ENCODE measurements at regions not wholly inside any gene's neighbourhood (a gene's known extent, or its start where the extent isn't known, plus 50 kb on each side); places are given as distances from the start of the nearest gene placed in this dataset.

GRCh38 chr16:26668026-26668425, 398.7 kb upstream of the C16orf82 start:
- no peak overlapping the region for H3K4me3 Mint-ChIP-seq
- no peaks in the 10 kb centered on the region for H3K9me3 Mint-ChIP-seq
- intact Hi-C loops (cut with micrococcal nuclease), result no loop called here
- no peaks in the 10 kb centered on the region for H3K36me3 Mint-ChIP-seq (ENCODE audit: low read depth)
- H3K27me3 Mint-ChIP-seq, result peaks cover 18% of the 10 kb centered on the region
- CTCF ChIA-PET, result no interaction called here
- peaks cover 3% of the 10 kb centered on the region for H3K4me1 Mint-ChIP-seq
- TF ChIP-seq, protein P1, sequence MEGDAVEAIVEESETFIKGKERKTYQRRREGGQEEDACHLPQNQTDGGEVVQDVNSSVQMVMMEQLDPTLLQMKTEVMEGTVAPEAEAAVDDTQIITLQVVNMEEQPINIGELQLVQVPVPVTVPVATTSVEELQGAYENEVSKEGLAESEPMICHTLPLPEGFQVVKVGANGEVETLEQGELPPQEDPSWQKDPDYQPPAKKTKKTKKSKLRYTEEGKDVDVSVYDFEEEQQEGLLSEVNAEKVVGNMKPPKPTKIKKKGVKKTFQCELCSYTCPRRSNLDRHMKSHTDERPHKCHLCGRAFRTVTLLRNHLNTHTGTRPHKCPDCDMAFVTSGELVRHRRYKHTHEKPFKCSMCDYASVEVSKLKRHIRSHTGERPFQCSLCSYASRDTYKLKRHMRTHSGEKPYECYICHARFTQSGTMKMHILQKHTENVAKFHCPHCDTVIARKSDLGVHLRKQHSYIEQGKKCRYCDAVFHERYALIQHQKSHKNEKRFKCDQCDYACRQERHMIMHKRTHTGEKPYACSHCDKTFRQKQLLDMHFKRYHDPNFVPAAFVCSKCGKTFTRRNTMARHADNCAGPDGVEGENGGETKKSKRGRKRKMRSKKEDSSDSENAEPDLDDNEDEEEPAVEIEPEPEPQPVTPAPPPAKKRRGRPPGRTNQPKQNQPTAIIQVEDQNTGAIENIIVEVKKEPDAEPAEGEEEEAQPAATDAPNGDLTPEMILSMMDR (IDR thresholded peaks at IDR 0.05), result no peak
- POLR2A ChIA-PET, result no interaction called here
- no peak for ATAC-seq (ENCODE audit: low read depth)
- no peak overlapping the region for H3K27ac Mint-ChIP-seq
- DNase-seq, result no peak

- Mint-ChIP-seq H3K36me3 (ENCODE audit: low read depth) (no peaks in the 10 kb centered on the region), H3K4me3 (no peak overlapping the region), H3K9me3 (no peaks in the 10 kb centered on the region), H3K27me3 (peaks cover 4% of the 10 kb centered on the region), H3K27ac (no peak overlapping the region), H3K4me1 (peaks cover 3% of the 10 kb centered on the region)
- CTCF ChIA-PET, result no interaction called here
- DNase-seq, result no peak
- intact Hi-C loops (cut with micrococcal nuclease), result no loop called here
- TF ChIP-seq, protein P1 (IDR thresholded peaks at IDR 0.05), result no peak
- POLR2A ChIA-PET, result no interaction called here
- ATAC-seq (ENCODE audit: low read depth), result no peak
Measured at GRCh38 chr16:26672206-26672605, 394.5 kb upstream of the C16orf82 start.

GRCh38 chr16:26673011-26673410, 393.7 kb upstream of the C16orf82 start:
- CTCF ChIA-PET, result no interaction called here
- POLR2A ChIA-PET, result no interaction called here
- no peaks in the 10 kb centered on the region for H3K36me3 Mint-ChIP-seq (ENCODE audit: low read depth)
- H3K9me3 Mint-ChIP-seq, result no peaks in the 10 kb centered on the region
- no peak for DNase-seq
- no peak for ATAC-seq (ENCODE audit: low read depth)
- H3K27ac Mint-ChIP-seq, result no peak overlapping the region
- TF ChIP-seq, protein P1 (IDR thresholded peaks at IDR 0.05), result no peak
- peaks cover 3% of the 10 kb centered on the region for H3K4me1 Mint-ChIP-seq
- H3K4me3 Mint-ChIP-seq, result no peak overlapping the region
- peaks cover 4% of the 10 kb centered on the region for H3K27me3 Mint-ChIP-seq
- intact Hi-C loops (cut with micrococcal nuclease), result no loop called here

DNA sequence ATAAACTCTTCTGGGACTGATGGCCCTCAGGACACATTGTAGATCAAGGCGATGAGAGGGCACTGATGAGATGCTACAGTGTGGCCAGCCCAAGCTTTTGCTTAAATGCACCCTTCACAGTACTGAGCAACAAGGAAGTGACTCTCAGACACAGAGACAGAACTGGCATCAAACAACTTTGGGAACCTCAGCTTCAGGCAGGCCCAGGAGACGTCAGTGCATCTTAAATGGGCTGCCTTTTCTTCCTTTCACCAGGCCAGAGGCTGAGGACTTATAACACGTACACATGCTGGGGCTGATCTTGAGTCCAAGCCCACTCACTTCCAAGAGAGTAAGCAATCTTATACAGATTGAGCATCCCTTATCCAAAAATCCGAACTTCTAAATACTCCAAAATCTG, 386.1 kb upstream of the C16orf82 start:
- H3K4me1 Mint-ChIP-seq, result no peaks in the 10 kb centered on the region
- TF ChIP-seq, protein P1 (IDR thresholded peaks at IDR 0.05), result no peak
- no peaks in the 10 kb centered on the region for H3K27me3 Mint-ChIP-seq
- intact Hi-C loops (cut with micrococcal nuclease), result no loop called here
- no peak overlapping the region for H3K27ac Mint-ChIP-seq
- ATAC-seq (ENCODE audit: low read depth) (no peak), DNase-seq (no peak)
- ChIA-PET POLR2A (no interaction called here), CTCF (no interaction called here)
- no peak overlapping the region for H3K4me3 Mint-ChIP-seq
- peaks cover 3% of the 10 kb centered on the region for H3K9me3 Mint-ChIP-seq
- H3K36me3 Mint-ChIP-seq (ENCODE audit: low read depth), result no peaks in the 10 kb centered on the region

GRCh38 chr16:26688105-26688504, 378.6 kb upstream of the C16orf82 start:
- no peak for DNase-seq
- intact Hi-C loops (cut with micrococcal nuclease), result no loop called here
- H3K27me3 Mint-ChIP-seq, result peaks cover 19% of the 10 kb centered on the region
- no peak overlapping the region for H3K4me3 Mint-ChIP-seq
- no peak overlapping the region for H3K27ac Mint-ChIP-seq
- POLR2A ChIA-PET, result no interaction called here
- TF ChIP-seq, protein P1 (IDR thresholded peaks at IDR 0.05), result no peak
- CTCF ChIA-PET, result no interaction called here
- no peaks in the 10 kb centered on the region for H3K4me1 Mint-ChIP-seq
- ATAC-seq (ENCODE audit: low read depth), result no peak
- H3K9me3 Mint-ChIP-seq, result peaks cover 3% of the 10 kb centered on the region
- H3K36me3 Mint-ChIP-seq (ENCODE audit: low read depth), result no peaks in the 10 kb centered on the region

Data from activated B cell treated with CpG ODN at 0.5 μM for 24 hours (primary cell).